Panc1 (cell line): ENCODE measurements at regions not wholly inside any gene's neighbourhood (a gene's known extent, or its start where the extent isn't known, plus 50 kb on each side); places are given as distances from the start of the nearest gene placed in this dataset.

Source experiments
- POLR2AphosphoS5 ChIP-seq: IDR thresholded peaks from 2 replicates; pipeline ENCODE4 v1.6.1; 2012; ENCODE audit warnings: mild to moderate bottlenecking, low read depth, low read length, moderate library complexity
- TF ChIP-seq, protein P1 (sequence below): fragments of 450-650 bp; IDR thresholded peaks from 2 replicates; pipeline ENCODE4 v1.5.1; 2017; ENCODE audit warnings: mild to moderate bottlenecking

DNA sequence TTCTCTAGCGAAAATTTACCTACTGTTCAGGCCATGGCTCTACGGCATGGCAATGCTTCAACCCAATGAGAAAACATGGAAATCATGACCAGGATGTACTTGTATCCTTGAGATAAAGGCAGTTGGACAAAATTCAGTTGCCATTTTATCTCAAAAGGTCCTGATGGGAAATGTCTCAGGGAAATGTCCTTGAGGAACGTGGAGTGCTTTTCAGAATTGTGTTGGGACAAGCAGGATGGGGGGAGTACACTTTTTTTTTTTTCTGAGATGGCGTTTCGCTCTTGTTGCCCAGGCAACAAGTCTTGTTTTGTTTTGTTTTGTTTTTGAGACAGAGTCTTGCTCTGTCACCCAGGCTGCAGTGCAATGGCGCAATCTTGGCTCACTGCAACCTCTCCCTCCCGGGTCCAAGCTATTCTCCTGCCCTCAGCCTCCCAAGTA is 86.8 kb upstream of the EIF5 start:
- TF ChIP-seq, protein P1, sequence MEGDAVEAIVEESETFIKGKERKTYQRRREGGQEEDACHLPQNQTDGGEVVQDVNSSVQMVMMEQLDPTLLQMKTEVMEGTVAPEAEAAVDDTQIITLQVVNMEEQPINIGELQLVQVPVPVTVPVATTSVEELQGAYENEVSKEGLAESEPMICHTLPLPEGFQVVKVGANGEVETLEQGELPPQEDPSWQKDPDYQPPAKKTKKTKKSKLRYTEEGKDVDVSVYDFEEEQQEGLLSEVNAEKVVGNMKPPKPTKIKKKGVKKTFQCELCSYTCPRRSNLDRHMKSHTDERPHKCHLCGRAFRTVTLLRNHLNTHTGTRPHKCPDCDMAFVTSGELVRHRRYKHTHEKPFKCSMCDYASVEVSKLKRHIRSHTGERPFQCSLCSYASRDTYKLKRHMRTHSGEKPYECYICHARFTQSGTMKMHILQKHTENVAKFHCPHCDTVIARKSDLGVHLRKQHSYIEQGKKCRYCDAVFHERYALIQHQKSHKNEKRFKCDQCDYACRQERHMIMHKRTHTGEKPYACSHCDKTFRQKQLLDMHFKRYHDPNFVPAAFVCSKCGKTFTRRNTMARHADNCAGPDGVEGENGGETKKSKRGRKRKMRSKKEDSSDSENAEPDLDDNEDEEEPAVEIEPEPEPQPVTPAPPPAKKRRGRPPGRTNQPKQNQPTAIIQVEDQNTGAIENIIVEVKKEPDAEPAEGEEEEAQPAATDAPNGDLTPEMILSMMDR = no peak
- no peak for TF ChIP-seq POLR2AphosphoS5
